Gastrocnemius medialis (tissue), 4 donors: ENCODE measurements at regions not wholly inside any gene's neighbourhood (a gene's known extent, or its start where the extent isn't known, plus 50 kb on each side); places are given as distances from the start of the nearest gene placed in this dataset.

Experiments
- ATAC-seq, 2 donors: fragments of 150-250 bp; one replicate each; pipeline ENCODE4 v1.9.1; 2016
- DNase-seq, 2 donors: peaks; one replicate each; pipeline ENCODE4 v3.0.0-alpha.2; 2019
- H3K27ac ChIP-seq, 4 donors: fragments of 200-600 bp; sonication (generic); 1 replicate in 1 of 4; 2 replicates in 3 of 4; pipeline ENCODE4 v1.5.1; 2016 to 2018; ENCODE audit warnings: mild to moderate bottlenecking in 2 of 4, moderate library complexity in 1 of 4
- H3K27me3 ChIP-seq, 3 donors: fragments of 200-600 bp; sonication (generic) in 2 of 3; 1 replicate in 1 of 3; 2 replicates in 2 of 3; pipeline versions ENCODE4 v1.5.1 to v1.6.0; 2016 to 2019; ENCODE audit warnings: mild to moderate bottlenecking in 1 of 3, moderate library complexity in 1 of 3
- H3K36me3 ChIP-seq, 2 donors: fragments of 200-600 bp; sonication (generic) in 1 of 2; one replicate each; pipeline ENCODE4 v1.5.1; 2017 to 2018
- H3K4me1 ChIP-seq, 2 donors: fragments of 200-600 bp; sonication (generic) in 1 of 2; one replicate each; pipeline ENCODE4 v1.5.1; 2016 to 2017; ENCODE audit warnings: mild to moderate bottlenecking in 2 of 2
- H3K4me3 ChIP-seq, 4 donors: fragments of 200-600 bp; sonication (generic) in 3 of 4; 1 replicate in 1 of 4; 2 replicates in 3 of 4; pipeline ENCODE4 v1.5.1; 2016 to 2019; ENCODE audit warnings: mild to moderate bottlenecking in 2 of 4
- H3K9me3 ChIP-seq, 3 donors: fragments of 200-600 bp; sonication (generic) in 2 of 3; 1 replicate in 1 of 3; 2 replicates in 2 of 3; pipeline ENCODE4 v1.5.1; 2016 to 2019
- POLR2A ChIP-seq, 2 donors: fragments of 450-650 bp; IDR thresholded peaks; one replicate each; pipeline ENCODE4 v1.6.1; 2017; ENCODE audit warnings: antibody characterized with exemption in 2 of 2, mild to moderate bottlenecking in 2 of 2, moderate library complexity in 2 of 2
- in situ Hi-C, 4 donors: fragments of 200-750 bp; cut with MboI; loops; one replicate each; pipeline versions ENCODE4 v1.15.0 to v1.8.0; 2017; ENCODE audit warnings: low sequenced_read_pairs in 4 of 4
- intact Hi-C: fragments of 100-400 bp; cut with DNase I; formaldehyde crosslinking; loops from one replicate; pipeline ENCODE4 v1.15.1; 2023; ENCODE audit warnings: low total_unique reads
- TF ChIP-seq, protein P1 (sequence below), 5 experiments: fragments of 450-650 bp in 3 of 5; fragments of 200-600 bp in 2 of 5; sonication (generic) in 2 of 5; IDR thresholded peaks in 4 of 5; conservative IDR thresholded peaks in 1 of 5; 1 replicate in 4 of 5; 2 replicates in 1 of 5; pipeline ENCODE4 v1.5.1; 2016 to 2019; ENCODE audit warnings: antibody characterized with exemption in 5 of 5, mild to moderate bottlenecking in 3 of 5, moderate library complexity in 3 of 5

GRCh38 chr18:52216666-52217065 is 123.3 kb upstream of the DCC start:
- Histone ChIP-seq H3K36me3 (no peaks in the 10 kb centered on the region), H3K27ac (no peak overlapping the region), H3K4me3 (no peak overlapping the region), H3K4me1 (no peaks in the 10 kb centered on the region), H3K27me3 (no peaks in the 10 kb centered on the region), H3K9me3 (no peaks in the 10 kb centered on the region)
- in situ Hi-C loops: no loop called here
- intact Hi-C loops: no loop called here
- TF ChIP-seq POLR2A (IDR thresholded peaks at IDR 0.05): no peak
- TF ChIP-seq, protein P1, sequence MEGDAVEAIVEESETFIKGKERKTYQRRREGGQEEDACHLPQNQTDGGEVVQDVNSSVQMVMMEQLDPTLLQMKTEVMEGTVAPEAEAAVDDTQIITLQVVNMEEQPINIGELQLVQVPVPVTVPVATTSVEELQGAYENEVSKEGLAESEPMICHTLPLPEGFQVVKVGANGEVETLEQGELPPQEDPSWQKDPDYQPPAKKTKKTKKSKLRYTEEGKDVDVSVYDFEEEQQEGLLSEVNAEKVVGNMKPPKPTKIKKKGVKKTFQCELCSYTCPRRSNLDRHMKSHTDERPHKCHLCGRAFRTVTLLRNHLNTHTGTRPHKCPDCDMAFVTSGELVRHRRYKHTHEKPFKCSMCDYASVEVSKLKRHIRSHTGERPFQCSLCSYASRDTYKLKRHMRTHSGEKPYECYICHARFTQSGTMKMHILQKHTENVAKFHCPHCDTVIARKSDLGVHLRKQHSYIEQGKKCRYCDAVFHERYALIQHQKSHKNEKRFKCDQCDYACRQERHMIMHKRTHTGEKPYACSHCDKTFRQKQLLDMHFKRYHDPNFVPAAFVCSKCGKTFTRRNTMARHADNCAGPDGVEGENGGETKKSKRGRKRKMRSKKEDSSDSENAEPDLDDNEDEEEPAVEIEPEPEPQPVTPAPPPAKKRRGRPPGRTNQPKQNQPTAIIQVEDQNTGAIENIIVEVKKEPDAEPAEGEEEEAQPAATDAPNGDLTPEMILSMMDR (IDR thresholded peaks at IDR 0.05 in 4 of 5, conservative IDR thresholded peaks at IDR 0.05 in 1 of 5): no peak
- ATAC-seq: no peak
- DNase-seq: no peak

DNA sequence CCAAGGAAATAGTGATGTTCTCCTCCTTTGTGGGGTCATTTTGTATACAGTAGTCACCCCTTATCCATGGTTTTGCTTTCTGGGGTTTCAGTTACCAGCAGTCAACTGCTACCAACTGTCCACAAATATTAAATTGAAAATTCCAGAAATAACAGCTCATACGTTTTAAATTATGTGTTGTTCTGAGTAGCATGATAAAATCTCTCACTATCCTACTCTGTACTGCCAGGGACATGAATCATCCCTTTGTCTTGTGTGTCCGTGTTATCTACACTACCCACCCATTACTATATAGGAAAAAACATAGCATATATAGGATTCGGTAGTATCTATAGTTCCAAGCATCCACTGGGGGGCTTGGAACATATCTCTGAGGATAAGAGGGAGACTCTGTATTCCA is 120.9 kb upstream of the DCC start:
- Histone ChIP-seq H3K27me3 (no peaks in the 10 kb centered on the region), H3K4me3 (no peak overlapping the region), H3K4me1 (no peaks in the 10 kb centered on the region), H3K36me3 (no peaks in the 10 kb centered on the region), H3K27ac (no peak overlapping the region), H3K9me3 (no peaks in the 10 kb centered on the region)
- DNase-seq (no peak), ATAC-seq (no peak)
- TF ChIP-seq POLR2A (IDR thresholded peaks at IDR 0.05): no peak
- TF ChIP-seq, protein P1 (IDR thresholded peaks at IDR 0.05 in 4 of 5, conservative IDR thresholded peaks at IDR 0.05 in 1 of 5): no peak
- intact Hi-C loops (no loop called here), in situ Hi-C loops (no loop called here)

GRCh38 chr18:52220062-52220591 is 119.9 kb upstream of the DCC start:
- Histone ChIP-seq H3K9me3 (no peaks in the 10 kb centered on the region), H3K27ac (no peak overlapping the region), H3K4me3 (no peak overlapping the region), H3K27me3 (no peaks in the 10 kb centered on the region), H3K36me3 (no peaks in the 10 kb centered on the region), H3K4me1 (no peaks in the 10 kb centered on the region)
- no peak for TF ChIP-seq POLR2A (IDR thresholded peaks at IDR 0.05)
- TF ChIP-seq, protein P1 (IDR thresholded peaks at IDR 0.05 in 4 of 5, conservative IDR thresholded peaks at IDR 0.05 in 1 of 5): no peak
- intact Hi-C loops (no loop called here), in situ Hi-C loops (no loop called here)
- ATAC-seq (no peak), DNase-seq (no peak)

DNA sequence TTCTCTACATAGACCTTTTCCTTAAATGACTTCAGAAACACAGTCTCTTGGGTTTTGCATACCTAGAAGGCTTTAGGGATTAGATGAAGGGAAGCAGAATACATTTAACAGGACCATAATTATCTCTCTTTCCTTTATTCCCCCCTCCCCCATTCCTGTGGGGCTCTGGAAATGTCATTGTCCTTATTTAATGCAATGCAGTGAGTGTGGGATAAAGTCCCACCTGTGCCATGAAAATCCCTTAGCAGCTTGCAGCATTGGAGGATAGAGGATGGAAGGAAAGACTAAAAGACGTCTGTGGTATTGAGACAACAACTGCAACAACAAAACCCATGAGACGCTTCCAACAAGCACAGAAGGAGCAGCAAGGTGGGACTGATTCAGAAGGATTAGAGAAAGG is 117.8 kb upstream of the DCC start:
- H3K9me3 ChIP-seq: no peaks in the 10 kb centered on the region
- no peak overlapping the region for H3K27ac ChIP-seq
- intact Hi-C loops: no loop called here
- TF ChIP-seq POLR2A (IDR thresholded peaks at IDR 0.05): no peak
- TF ChIP-seq, protein P1 (IDR thresholded peaks at IDR 0.05 in 4 of 5, conservative IDR thresholded peaks at IDR 0.05 in 1 of 5): no peak
- in situ Hi-C loops: no loop called here
- H3K4me1 ChIP-seq: no peaks in the 10 kb centered on the region
- no peak for DNase-seq
- no peak overlapping the region for H3K4me3 ChIP-seq
- H3K36me3 ChIP-seq: no peaks in the 10 kb centered on the region
- no peaks in the 10 kb centered on the region for H3K27me3 ChIP-seq
- no peak for ATAC-seq

- intact Hi-C loops (no loop called here), in situ Hi-C loops (no loop called here)
- no peak overlapping the region for H3K4me3 ChIP-seq
- H3K36me3 ChIP-seq: no peaks in the 10 kb centered on the region
- TF ChIP-seq, protein P1 (IDR thresholded peaks at IDR 0.05 in 4 of 5, conservative IDR thresholded peaks at IDR 0.05 in 1 of 5): no peak
- no peak for TF ChIP-seq POLR2A (IDR thresholded peaks at IDR 0.05)
- no peaks in the 10 kb centered on the region for H3K4me1 ChIP-seq
- H3K27me3 ChIP-seq: no peaks in the 10 kb centered on the region
- no peak for ATAC-seq
- no peaks in the 10 kb centered on the region for H3K9me3 ChIP-seq
- H3K27ac ChIP-seq: no peak overlapping the region
- no peak for DNase-seq
Measured at GRCh38 chr18:52227536-52227935, 112.5 kb upstream of the DCC start.
